K562 (cell line): ENCODE measurements at regions not wholly inside any gene's neighbourhood (a gene's known extent, or its start where the extent isn't known, plus 50 kb on each side); places are given as distances from the start of the nearest gene placed in this dataset.

Experiments used
- ATAC-seq: fragments of 200-7000 bp; cut with Tn5 transposase; 3 replicates; pipeline ENCODE4 v1.9.1; 2020; ENCODE audit warnings: moderate library complexity
- BruUV-seq: library from RNA; stranded (reverse); fragments of 400-500 nt; replicated peaks from 2 replicates; lab custom pipeline; 2021; lab: Mats Ljungman, UMichigan
- CTCF ChIA-PET: fragments of 300-600 bp; formaldehyde crosslinking; extraction: SDS; loops from one replicate; lab custom pipeline; 2021; ENCODE audit warnings: low intra/inter-chr PET ratio; lab: Yijun Ruan, JAX
- POLR2A ChIA-PET: fragments of 300-600, 350-650 bp; sonication (Branson Sonifier 250); formaldehyde crosslinking; extraction: SDS; loops from one replicate; lab custom pipeline; 2021; ENCODE audit warnings: antibody characterized with exemption, inconsistent platforms; lab: Yijun Ruan, JAX
- DNase-seq, 4 experiments: peaks; one replicate each; pipeline versions ENCODE4 v3.0.0 to v3.0.0-alpha.2; 2011 to 2018; ENCODE audit warnings: low spot score in 3 of 4, mixed read lengths in 3 of 4; ENCODE audit errors: extremely low read depth in 1 of 4
- FAIRE-seq: peaks from 2 replicates; lab custom pipeline; 2011; peaks lifted over from hg19 to GRCh38; lab: Jason Lieb, UNC
- H2AFZ ChIP-seq: 2 replicates; pipeline ENCODE4 v1.6.0; 2011; ENCODE audit warnings: low read depth, low read length, control low read depth, inconsistent platforms
- H3K27ac ChIP-seq: fragments of 200-600 bp; 3 replicates; pipeline ENCODE4 v1.8.0; 2011; ENCODE audit warnings: low read depth, mild to moderate bottlenecking, control low read depth, inconsistent platforms, low read length, moderate library complexity, mixed read lengths; ENCODE audit errors: extremely low read depth
- H3K27me3 ChIP-seq, 2 experiments: fragments of 300-600 bp in 1 of 2; 2 replicates in 1 of 2; 3 replicates in 1 of 2; pipeline versions ENCODE4 v1.6.0 to v1.8.0; 2011; ENCODE audit warnings: inconsistent platforms in 2 of 2, low read length in 2 of 2, mild to moderate bottlenecking in 1 of 2, mixed read lengths in 1 of 2, moderate library complexity in 1 of 2; ENCODE audit not compliant: control insufficient read depth in 2 of 2, insufficient read depth in 2 of 2
- H3K36me3 ChIP-seq: fragments of 300-600 bp; 3 replicates; pipeline ENCODE4 v1.8.0; 2011; ENCODE audit warnings: mild to moderate bottlenecking, low read length, inconsistent platforms; ENCODE audit not compliant: control insufficient read depth, insufficient read depth
- H3K4me1 ChIP-seq, 2 experiments: fragments of 200-600 bp in 1 of 2; replicated peaks in 1 of 2; 2 replicates in 1 of 2; 3 replicates in 1 of 2; pipeline versions ENCODE4 v1.5.1 to v1.8.0; 2011; ENCODE audit warnings: inconsistent platforms in 2 of 2, low read length in 2 of 2, mild to moderate bottlenecking in 1 of 2, mixed read lengths in 1 of 2, moderate library complexity in 1 of 2; ENCODE audit not compliant: control insufficient read depth in 2 of 2, insufficient read depth in 2 of 2
- H3K4me2 ChIP-seq: 2 replicates; pipeline ENCODE4 v1.6.1; 2011; ENCODE audit warnings: low read length, control low read depth, inconsistent platforms, mixed read lengths; ENCODE audit not compliant: insufficient read depth
- H3K4me3 ChIP-seq: fragments of 200-600 bp; sonication (generic), shearing (Covaris generic); 2 replicates; pipeline ENCODE4 v1.5.1; 2016; ENCODE audit warnings: control low read depth, inconsistent platforms
- H3K79me2 ChIP-seq: fragments of 200-600 bp; 3 replicates; pipeline ENCODE4 v1.8.0; 2011; ENCODE audit warnings: low read length, inconsistent platforms; ENCODE audit not compliant: control insufficient read depth, insufficient read depth
- H3K9ac ChIP-seq, 2 experiments: 2 replicates each; pipeline versions ENCODE4 v1.6.0 to v1.6.1; 2011; ENCODE audit warnings: low read depth in 2 of 2, low read length in 2 of 2, control low read depth in 1 of 2, inconsistent platforms in 1 of 2, mild to moderate bottlenecking in 1 of 2, mixed read lengths in 1 of 2; ENCODE audit not compliant: insufficient read depth in 1 of 2
- H3K9me1 ChIP-seq: one replicate; pipeline ENCODE4 v1.6.0; 2011; ENCODE audit warnings: inconsistent platforms, mild to moderate bottlenecking, low read length, moderate library complexity; ENCODE audit not compliant: control insufficient read depth, insufficient read depth
- H3K9me3 ChIP-seq: replicated peaks from 2 replicates; pipeline ENCODE4 v1.5.1; 2011; ENCODE audit warnings: low read depth, low read length, inconsistent platforms; ENCODE audit not compliant: control insufficient read depth, insufficient read depth
- H4K20me1 ChIP-seq: replicated peaks from 2 replicates; pipeline ENCODE4 v1.6.1; 2011; ENCODE audit warnings: low read length, inconsistent platforms, mixed read lengths; ENCODE audit not compliant: control insufficient read depth, insufficient read depth
- BCOR ChIP-seq: fragments of 450-650 bp; IDR thresholded peaks from 2 replicates; pipeline ENCODE4 v1.6.1; 2016
- GTF2E2 ChIP-seq: fragments of 200-800 bp; sonication (Bioruptor generic); IDR thresholded peaks from 2 replicates; pipeline ENCODE4 v1.6.1; 2016; ENCODE audit warnings: missing genetic modification characterization, missing compliant biosample characterization
- HDAC2 ChIP-seq: fragments of 450-650 bp; IDR thresholded peaks from 2 replicates; pipeline ENCODE4 v1.6.1; 2016; ENCODE audit warnings: mild to moderate bottlenecking
- NCOR1 ChIP-seq: fragments of 450-650 bp; IDR thresholded peaks from 2 replicates; pipeline ENCODE4 v1.6.1; 2016; ENCODE audit warnings: mild to moderate bottlenecking, moderate library complexity
- RBM25 ChIP-seq: fragments of 200-400 bp; formaldehyde crosslinking; IDR thresholded peaks from 2 replicates; pipeline ENCODE4 v1.6.1; 2018; ENCODE audit warnings: low read length, low read depth, moderate library complexity; ENCODE audit not compliant: severe bottlenecking
- RBM34 ChIP-seq: fragments of 200-400 bp; formaldehyde crosslinking; IDR thresholded peaks from 2 replicates; pipeline ENCODE4 v1.6.1; 2018; ENCODE audit warnings: low read length, borderline replicate concordance; ENCODE audit not compliant: insufficient read depth
- SRSF7 ChIP-seq: fragments of 200-400 bp; formaldehyde crosslinking; optimal IDR thresholded peaks from 2 replicates; pipeline ENCODE3; 2017; ENCODE audit warnings: mild to moderate bottlenecking, low read depth, low read length
- ZNF24 ChIP-seq: fragments of 450-650 bp; IDR thresholded peaks from 2 replicates; pipeline ENCODE4 v1.6.1; 2016
- ZNF644 ChIP-seq: fragments of 200-800 bp; sonication (Bioruptor generic); IDR thresholded peaks from 2 replicates; pipeline ENCODE4 v1.6.1; 2016; ENCODE audit warnings: low read depth, missing genetic modification characterization, missing compliant biosample characterization
- whole genome bisulfite sequencing: fragments of 100-300 bp; shearing (Covaris generic); methylation state at CpG from one replicate; pipeline ENCODE4 v1.1.6; 2016; ENCODE audit warnings: low coverage, mixed read lengths; ENCODE audit not compliant: insufficient coverage; ENCODE audit errors: missing lambda C conversion rate; 5-methylcytosine and 5-hydroxymethylcytosine counted together
- in situ Hi-C: fragments of 300-500 bp; cut with MboI; formaldehyde crosslinking; loops from 4 replicates; pipeline ENCODE4 v1.15.0; 2018; ENCODE audit warnings: inconsistent platforms, mixed read lengths
- intact Hi-C: fragments of 100-400 bp; cut with micrococcal nuclease; formaldehyde crosslinking; loops from 2 replicates; pipeline ENCODE4 v1.14.2; 2022
- TF ChIP-seq, protein P1 (sequence below): sonication (generic); formaldehyde crosslinking; IDR thresholded peaks from 2 replicates; pipeline ENCODE4 v1.5.0; 2020; ENCODE audit warnings: missing genetic modification reagents
- TF ChIP-seq, protein P2 (sequence below): fragments of 250-450 bp; sonication (Bioruptor Pico); IDR thresholded peaks from 2 replicates; pipeline ENCODE4 v1.8.0; 2021; ENCODE audit warnings: borderline replicate concordance, mild to moderate bottlenecking, moderate library complexity; ENCODE audit not compliant: poor library complexity, severe bottlenecking
- TF ChIP-seq, protein P3 (sequence below): fragments of 250-450 bp; sonication (Bioruptor Pico); IDR thresholded peaks from 2 replicates; pipeline ENCODE4 v1.4.0; 2020; ENCODE audit warnings: borderline replicate concordance

DNA sequence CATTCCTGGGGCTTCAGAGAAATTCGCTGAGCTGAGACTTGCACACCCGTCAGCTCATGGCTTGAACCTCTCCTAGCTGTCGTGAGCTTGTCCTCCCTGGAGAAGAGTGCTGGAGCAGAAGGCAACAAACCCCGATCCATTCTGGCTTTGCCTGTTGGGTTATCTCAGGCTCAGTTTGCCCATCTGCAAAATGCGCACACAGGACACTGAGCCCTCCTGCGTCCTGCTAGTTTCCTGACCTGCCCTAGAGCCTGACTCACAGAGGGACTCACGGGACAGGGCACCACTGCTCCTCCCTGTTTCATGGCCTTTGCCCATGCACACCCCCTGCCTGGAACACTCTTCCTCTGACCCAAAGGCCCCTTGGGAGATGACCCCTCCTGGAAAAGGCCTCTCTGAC is 365.0 kb downstream of the MN1 start (continued):
- TF ChIP-seq, protein P1, sequence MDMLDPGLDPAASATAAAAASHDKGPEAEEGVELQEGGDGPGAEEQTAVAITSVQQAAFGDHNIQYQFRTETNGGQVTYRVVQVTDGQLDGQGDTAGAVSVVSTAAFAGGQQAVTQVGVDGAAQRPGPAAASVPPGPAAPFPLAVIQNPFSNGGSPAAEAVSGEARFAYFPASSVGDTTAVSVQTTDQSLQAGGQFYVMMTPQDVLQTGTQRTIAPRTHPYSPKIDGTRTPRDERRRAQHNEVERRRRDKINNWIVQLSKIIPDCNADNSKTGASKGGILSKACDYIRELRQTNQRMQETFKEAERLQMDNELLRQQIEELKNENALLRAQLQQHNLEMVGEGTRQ (CRISPR knock-in tag), result no peak
- TF ChIP-seq, protein P2, sequence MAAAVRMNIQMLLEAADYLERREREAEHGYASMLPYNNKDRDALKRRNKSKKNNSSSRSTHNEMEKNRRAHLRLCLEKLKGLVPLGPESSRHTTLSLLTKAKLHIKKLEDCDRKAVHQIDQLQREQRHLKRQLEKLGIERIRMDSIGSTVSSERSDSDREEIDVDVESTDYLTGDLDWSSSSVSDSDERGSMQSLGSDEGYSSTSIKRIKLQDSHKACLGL (CRISPR knock-in tag), result no peak
- TF ChIP-seq, protein P3, sequence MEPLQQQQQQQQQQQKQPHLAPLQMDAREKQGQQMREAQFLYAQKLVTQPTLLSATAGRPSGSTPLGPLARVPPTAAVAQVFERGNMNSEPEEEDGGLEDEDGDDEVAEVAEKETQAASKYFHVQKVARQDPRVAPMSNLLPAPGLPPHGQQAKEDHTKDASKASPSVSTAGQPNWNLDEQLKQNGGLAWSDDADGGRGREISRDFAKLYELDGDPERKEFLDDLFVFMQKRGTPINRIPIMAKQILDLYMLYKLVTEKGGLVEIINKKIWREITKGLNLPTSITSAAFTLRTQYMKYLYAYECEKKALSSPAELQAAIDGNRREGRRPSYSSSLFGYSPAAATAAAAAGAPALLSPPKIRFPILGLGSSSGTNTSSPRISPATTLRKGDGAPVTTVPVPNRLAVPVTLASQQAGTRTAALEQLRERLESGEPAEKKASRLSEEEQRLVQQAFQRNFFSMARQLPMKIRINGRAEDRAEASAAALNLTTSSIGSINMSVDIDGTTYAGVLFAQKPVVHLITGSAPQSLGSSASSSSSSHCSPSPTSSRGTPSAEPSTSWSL (CRISPR knock-in tag), result no peak
- TF ChIP-seq BCOR (no peak), HDAC2 (no peak), SRSF7 (no peak), NCOR1 (no peak), ZNF644 (tag) (no peak)
- TF ChIP-seq, all 486 proteins: peak for 0

DNA sequence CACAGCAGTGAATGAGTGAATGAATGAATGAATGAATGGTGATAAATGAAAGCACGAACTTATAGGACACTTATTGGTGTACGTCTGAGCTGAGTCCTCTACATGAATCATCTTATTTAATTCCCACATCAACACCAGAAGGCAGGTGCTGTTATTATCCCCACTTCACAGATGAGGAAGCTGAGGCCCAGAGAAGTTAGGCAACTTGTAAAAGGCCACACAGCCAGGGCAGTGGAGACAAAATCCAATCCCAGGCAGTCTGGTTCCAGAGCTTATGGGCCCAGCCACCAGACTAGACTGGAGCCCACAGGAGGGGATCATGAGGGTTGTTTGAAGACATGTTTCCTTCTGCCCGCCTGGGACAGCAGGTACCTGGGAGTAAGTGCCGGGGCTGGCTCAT is 364.0 kb downstream of the MN1 start:
- peaks cover 0 to 21% of the 10 kb centered on the region in 2 experiments; a peak in 2 of 5 replicates for H3K27me3 ChIP-seq
- no TSS peak for BruUV-seq
- no peak overlapping the region for H3K9ac ChIP-seq

More for the DNA sequence above, 364.0 kb downstream of the MN1 start:
- Histone ChIP-seq H3K4me1 (no peaks in the 10 kb centered on the region; a peak in 1 of 5 replicates), H3K9me3 (no peaks in the 10 kb centered on the region), H3K27ac (no peak overlapping the region), H3K36me3 (no peaks in the 10 kb centered on the region), H3K9me1 (no peaks in the 10 kb centered on the region)
- ATAC-seq, result no peak
- 0% methylated on average over 3 of the region's 4 CpGs for WGBS
- CTCF ChIA-PET, result no interaction called here
- in situ Hi-C loops, result no loop called here
- TF ChIP-seq ZNF24, result 0 out of 2 replicates have a peak, but pooled peaks have one; percentile 29
- peak; percentile 63 for TF ChIP-seq RBM25
- TF ChIP-seq GTF2E2 (tag), result no peak
- no peak for TF ChIP-seq RBM34
- TF ChIP-seq, all 486 proteins: peak for 2
- no peak overlapping the region for H3K4me3 ChIP-seq
- no peak overlapping the region for H2AFZ ChIP-seq
- FAIRE-seq (no peak), DNase-seq (no peak)
- intact Hi-C loops, result no loop called here
- H3K79me2 ChIP-seq, result no peaks in the 10 kb centered on the region
- no peak overlapping the region for H3K4me2 ChIP-seq
- POLR2A ChIA-PET, result no interaction called here
- no peaks in the 10 kb centered on the region for H4K20me1 ChIP-seq
